Activated naive CD4-positive, alpha-beta T cell (primary cell): ENCODE measurements at regions not wholly inside any gene's neighbourhood (a gene's known extent, or its start where the extent isn't known, plus 50 kb on each side); places are given as distances from the start of the nearest gene placed in this dataset.

Experiments
- DNase-seq, 4 experiments: peaks; one replicate each; lab custom pipeline; 2025; lab: John Stamatoyannopoulos, UW

- DNase-seq, result no peak
Observed at GRCh38 chr6:139923964-139924475, 549.6 kb upstream of the CITED2 start.

GRCh38 chr6:139922236-139922635 lies 547.8 kb upstream of the CITED2 start:
- no peak for DNase-seq

GRCh38 chr6:139920776-139921100 lies 546.3 kb upstream of the CITED2 start:
- no peak for DNase-seq

DNA sequence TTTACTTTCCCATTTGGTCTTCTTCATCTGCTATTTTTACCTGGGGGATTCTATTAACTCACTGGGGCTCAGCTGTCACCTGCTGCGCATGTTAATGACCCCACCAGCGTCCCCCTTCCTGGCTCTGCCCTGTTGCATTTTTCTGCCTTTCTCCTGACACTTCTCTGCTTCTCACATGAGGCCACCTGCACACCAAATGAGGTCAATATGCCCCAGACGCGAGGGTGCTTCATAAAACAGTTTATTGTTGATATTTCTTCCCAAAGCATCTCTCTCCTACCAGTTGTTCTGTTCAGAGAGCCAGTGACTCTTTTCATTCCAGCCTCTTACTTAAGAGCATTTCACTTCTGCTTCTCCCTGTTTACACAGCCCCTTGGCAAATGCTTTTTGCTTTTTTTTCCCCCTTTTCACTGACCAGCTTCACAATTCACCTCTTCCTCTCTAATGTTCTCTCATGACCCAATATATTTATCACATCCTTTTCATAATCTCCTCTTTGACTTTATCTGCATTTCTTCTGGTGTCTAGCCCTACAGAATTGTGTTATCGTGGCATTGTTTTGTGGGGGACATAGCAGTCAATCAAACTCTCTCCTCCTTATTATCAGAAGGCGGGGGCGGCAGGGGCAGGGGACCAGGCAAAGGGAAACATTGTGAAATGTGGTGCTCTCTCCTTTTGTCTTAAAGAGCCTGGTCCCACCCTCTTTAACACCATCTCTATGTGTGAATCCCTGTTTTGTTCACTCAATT lies 545.8 kb upstream of the CITED2 start:
- no peak for DNase-seq

DNA sequence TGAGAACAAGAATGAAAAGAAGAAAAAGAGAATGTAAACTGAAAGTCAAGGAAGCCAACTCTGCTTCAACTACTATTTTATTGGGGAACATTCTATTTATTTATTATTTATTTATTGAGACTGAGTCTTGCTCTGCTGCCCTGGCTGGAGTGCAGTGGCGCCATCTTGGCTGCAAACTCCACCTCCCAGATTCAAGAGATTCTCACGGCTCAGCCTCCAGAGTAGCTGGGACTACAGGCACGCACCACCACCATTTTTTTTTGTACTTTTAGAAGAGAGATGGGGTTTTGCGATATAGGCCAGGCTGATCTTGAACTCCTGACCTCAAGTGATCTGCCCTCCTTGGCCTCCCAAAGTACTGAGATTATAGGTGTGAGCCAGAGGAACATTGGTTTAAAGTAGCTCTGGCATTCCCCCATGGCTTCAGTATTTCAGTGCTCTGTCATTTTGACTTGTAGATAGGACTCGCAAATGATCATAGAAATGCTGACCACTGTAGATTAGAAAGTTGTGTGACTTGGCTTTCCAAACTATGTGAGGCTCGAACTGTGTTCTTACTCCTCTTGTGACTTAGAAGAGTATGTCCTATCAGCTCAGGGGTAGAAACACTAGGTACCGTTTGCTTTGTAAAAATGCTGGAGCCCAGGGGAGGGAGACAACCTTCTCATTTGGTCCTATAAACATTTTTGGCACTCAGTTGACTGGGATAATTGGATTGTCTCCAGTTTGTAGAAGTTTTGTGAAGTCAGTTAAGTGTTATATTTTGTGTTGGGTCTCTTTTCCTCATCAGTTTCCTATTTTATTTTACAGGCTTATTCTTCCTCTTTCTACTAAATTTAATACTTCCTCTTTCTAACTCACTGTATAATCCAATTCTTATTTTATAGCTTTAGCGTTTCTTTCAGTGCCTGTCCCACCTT lies 544.9 kb upstream of the CITED2 start:
- DNase-seq, result no peak

DNA sequence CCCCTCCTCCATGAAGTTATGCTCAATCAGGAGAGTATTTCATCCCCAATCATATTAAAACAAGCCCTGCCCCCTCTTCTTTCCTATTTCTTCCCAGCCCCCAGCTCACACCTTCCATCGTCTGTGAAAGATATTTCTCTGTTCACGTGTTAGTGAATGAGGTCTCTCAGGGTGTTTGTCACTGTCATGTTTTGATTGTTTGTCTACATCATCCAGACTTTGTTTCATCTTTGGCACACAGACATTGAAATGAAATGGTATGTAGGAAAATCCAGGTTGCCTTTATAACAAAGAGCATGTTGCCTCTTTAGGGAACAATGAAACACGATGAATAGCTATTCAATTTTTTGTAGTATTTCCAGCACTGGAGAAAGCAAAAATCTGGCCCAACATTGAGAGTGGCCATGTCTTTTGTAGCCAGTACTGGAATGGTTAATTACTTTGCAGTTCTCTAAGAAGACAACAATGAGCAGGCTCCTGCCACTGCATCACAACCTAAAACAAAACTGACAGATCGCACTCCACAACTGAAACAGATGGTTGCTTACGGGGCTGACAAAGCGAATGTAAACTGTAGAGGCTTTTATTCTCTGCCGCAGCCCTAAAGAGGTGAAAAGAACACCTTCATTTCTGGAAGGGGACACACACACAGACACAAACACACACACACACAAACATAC lies 543.6 kb upstream of the CITED2 start:
- DNase-seq, result no peak

- no peak for DNase-seq
Observed at GRCh38 chr6:139914910-139915309, 540.5 kb upstream of the CITED2 start.

DNA sequence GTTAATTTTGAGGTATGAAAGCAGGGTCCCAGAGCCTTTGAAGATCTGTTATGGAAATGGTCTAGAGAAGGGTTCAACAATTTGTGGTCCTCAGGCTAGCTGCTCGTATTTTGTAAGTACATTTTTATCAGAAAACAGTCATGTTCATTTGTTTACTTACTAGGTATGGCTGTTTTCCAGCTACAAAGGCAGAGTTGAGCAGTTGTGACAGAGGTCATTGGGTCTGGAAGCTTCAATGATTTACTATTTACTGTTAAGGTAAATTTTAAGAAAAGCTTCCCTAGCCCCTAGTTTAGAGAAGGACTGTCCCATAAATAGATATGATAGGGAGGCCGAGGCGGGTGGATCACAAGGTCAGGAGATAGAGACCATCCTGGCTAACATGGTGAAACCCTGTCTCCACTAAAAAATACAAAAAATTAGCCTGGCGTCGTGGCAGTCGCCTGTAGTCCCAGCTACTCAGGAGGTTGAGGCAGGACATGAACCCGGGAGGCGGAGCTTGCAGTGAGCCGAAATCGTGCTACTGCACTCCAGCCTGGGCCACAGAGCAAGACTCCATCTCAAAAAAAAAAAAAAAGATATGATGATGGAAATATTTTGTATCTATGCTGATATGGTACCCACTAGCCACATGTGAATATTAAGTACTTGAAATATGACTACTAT lies 538.4 kb upstream of the CITED2 start:
- no peak for DNase-seq

DNA sequence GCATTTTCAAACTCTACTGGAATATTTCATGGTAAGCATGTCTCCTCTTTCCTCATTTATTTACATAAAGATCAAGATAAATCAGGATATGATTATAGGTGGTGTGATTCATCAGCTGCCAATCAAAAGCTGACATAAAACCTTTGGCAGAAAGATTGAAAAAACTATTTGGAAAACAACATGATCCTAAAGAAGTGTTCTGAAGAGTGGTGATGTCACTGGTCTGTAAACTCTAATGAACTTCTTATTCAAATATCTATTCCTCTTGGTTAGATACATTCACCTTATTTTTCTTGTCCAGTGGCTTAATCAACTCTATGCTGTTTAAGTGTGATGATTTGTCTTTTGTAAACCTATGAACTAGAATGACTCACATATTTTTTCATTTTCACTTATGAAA lies 535.5 kb upstream of the CITED2 start:
- no peak for DNase-seq

GRCh38 chr6:139905404-139906052 lies 531.1 kb upstream of the CITED2 start:
- no peak for DNase-seq

GRCh38 chr6:139904568-139904967 lies 530.1 kb upstream of the CITED2 start:
- DNase-seq, result no peak

GRCh38 chr6:139904158-139904533 lies 529.7 kb upstream of the CITED2 start:
- no peak for DNase-seq

GRCh38 chr6:139903411-139904157 lies 529.1 kb upstream of the CITED2 start:
- no peak for DNase-seq

DNA sequence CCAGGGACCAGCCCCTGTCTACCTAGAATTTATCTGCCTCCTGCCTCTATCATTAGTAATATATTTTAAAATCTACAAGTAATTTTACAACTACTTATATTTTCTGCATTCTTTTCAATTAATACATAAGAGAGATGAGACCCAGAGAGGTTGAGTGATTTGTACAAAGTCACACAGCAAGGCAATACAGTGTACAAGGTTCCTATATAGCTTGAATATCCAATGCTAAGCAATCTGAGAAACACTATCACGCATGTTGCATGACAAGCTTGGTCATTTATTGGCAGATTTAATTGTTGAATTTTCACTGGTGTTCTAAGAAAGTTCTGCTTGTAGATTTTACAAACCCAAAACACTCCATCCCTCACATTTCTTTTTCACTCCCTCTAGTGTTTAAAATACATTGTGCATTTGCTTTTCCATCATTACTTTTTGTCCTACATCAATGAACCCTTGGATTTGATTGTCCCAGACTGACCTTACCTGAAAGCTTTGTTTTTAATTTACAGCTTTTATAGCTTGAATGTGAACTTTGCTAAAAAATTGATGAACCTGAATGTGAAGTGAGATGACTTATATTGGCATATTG lies 520.9 kb upstream of the CITED2 start:
- DNase-seq, result no peak

DNA sequence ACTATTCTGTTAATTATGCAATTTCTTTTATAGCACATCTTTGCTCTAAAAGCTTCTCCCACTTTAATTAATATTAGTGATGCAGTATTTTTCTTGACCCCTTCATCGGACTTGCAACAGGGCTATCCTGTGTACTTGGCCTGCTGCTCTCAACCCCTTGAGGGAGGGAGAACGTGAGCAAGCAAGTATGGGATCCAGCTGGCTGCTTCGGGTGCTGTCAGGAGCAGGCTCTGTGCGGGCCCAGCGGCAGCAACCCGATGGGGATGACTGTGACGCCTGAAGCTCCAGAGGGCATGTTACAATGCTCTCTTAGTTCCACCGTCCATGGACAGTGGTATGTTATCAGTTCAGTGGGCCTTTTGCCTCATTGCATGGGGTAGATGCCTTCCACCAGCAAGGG lies 519.8 kb upstream of the CITED2 start:
- no peak for DNase-seq

DNA sequence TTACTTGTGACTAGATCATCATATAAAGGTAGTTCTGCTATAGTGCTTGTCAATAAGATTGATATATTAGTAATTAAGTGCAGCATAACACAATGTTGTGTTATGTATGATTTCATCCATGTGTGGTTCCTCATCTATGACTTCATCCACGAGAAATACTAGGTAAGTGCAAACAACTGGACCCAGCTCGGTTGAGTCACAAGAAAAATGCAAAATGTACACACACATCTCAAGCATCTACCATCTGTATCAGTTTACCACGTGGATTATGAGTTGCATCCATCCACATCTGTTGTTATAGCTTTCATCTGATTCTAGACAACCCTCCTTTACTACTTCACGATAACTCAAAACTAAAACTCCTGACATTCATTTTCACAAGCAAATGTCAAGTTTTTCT lies 517.0 kb upstream of the CITED2 start:
- DNase-seq, result no peak

GRCh38 chr6:139888681-139889122 lies 514.3 kb upstream of the CITED2 start:
- DNase-seq, result no peak

GRCh38 chr6:139887275-139887674 lies 512.8 kb upstream of the CITED2 start:
- no peak for DNase-seq

DNA sequence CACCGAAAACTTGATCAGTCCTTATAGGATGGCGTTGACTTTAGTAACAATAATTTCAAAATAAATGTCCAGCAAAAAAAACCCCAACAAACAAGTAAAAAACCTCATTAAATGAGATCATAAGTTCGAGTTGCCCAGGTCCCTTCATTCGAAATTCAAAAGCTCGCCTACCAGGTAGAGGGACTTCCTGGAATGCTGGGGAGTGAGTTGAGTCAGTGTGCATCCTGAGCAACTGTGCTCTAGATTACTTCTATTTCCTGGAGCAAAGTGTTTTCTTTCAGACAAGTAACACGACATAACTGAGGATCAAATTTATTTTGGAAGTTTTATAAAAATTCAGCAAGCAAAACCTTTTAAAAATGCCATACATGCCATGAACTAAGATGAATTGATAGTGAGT lies 511.9 kb upstream of the CITED2 start:
- no peak for DNase-seq

GRCh38 chr6:139885909-139886308 lies 511.5 kb upstream of the CITED2 start:
- no peak for DNase-seq
